CD4-positive, alpha-beta T cell (primary cell): ENCODE measurements at regions not wholly inside any gene's neighbourhood (a gene's known extent, or its start where the extent isn't known, plus 50 kb on each side); places are given as distances from the start of the nearest gene placed in this dataset.

Source experiments
- ATAC-seq: fragments of 200-7000 bp; cut with Tn5 transposase; one replicate; pipeline ENCODE4 v1.10.0; 2022; ENCODE audit warnings: mild to moderate bottlenecking; ENCODE audit not compliant: poor library complexity
- CTCF ChIA-PET: fragments of 350-600 bp; sonication (Branson Sonifier 250); formaldehyde crosslinking; loops from one replicate; lab custom pipeline; 2021; ENCODE audit warnings: antibody characterized with exemption, inconsistent platforms; lab: Charles Lee
- POLR2A ChIA-PET: fragments of 350-600 bp; sonication (Branson Sonifier 250); formaldehyde crosslinking; loops from one replicate; lab custom pipeline; 2021; ENCODE audit warnings: antibody characterized with exemption, inconsistent platforms; lab: Charles Lee
- DNase-seq, 14 experiments: peaks; one replicate each; pipeline ENCODE4 v3.0.0-alpha.2; 2013 to 2020; ENCODE audit warnings: mixed read lengths in 2 of 14
- H3K27ac ChIP-seq, 2 donors: one replicate each; pipeline versions ENCODE4 v1.5.1 to v1.7.0; 2013; ENCODE audit warnings: low read length in 2 of 2, low read depth in 1 of 2, mild to moderate bottlenecking in 1 of 2
- H3K27me3 ChIP-seq, 2 experiments: 1 replicate in 1 of 2; 2 replicates in 1 of 2; pipeline versions ENCODE4 v1.6.1 to v1.7.0; 2013; ENCODE audit warnings: low read length in 2 of 2, control low read depth in 1 of 2, mild to moderate bottlenecking in 1 of 2, moderate library complexity in 1 of 2; ENCODE audit not compliant: insufficient read depth in 2 of 2, control insufficient read depth in 1 of 2
- H3K36me3 ChIP-seq: one replicate; pipeline ENCODE4 v1.6.1; 2013; ENCODE audit warnings: low read length, control low read depth; ENCODE audit not compliant: insufficient read depth
- H3K4me1 ChIP-seq: one replicate; pipeline ENCODE4 v1.6.1; 2013; ENCODE audit warnings: low read length, control low read depth; ENCODE audit not compliant: insufficient read depth
- H3K4me3 ChIP-seq: one replicate; pipeline ENCODE4 v1.5.1; 2013; ENCODE audit warnings: mild to moderate bottlenecking, low read length, moderate library complexity
- H3K9me3 ChIP-seq, 2 experiments: 1 replicate in 1 of 2; 2 replicates in 1 of 2; pipeline versions ENCODE4 v1.6.1 to v1.7.0; 2013; ENCODE audit warnings: low read length in 2 of 2, mild to moderate bottlenecking in 2 of 2, control low read depth in 1 of 2, moderate library complexity in 1 of 2; ENCODE audit not compliant: control insufficient read depth in 1 of 2, insufficient read depth in 1 of 2
- H3K27ac Mint-ChIP-seq: one replicate; pipeline ENCODE4 v1.8.0; 2020; ENCODE audit warnings: mixed read lengths
- H3K27me3 Mint-ChIP-seq: one replicate; pipeline ENCODE4 v1.8.0; 2021; ENCODE audit warnings: mixed read lengths
- H3K36me3 Mint-ChIP-seq: one replicate; pipeline ENCODE4 v1.8.0; 2021; ENCODE audit warnings: low read depth, mixed read lengths
- H3K4me1 Mint-ChIP-seq: one replicate; pipeline ENCODE4 v1.8.0; 2021; ENCODE audit warnings: low read depth, mixed read lengths
- H3K4me3 Mint-ChIP-seq: one replicate; pipeline ENCODE4 v1.8.0; 2020; ENCODE audit warnings: mild to moderate bottlenecking, mixed read lengths
- H3K9me3 Mint-ChIP-seq: one replicate; pipeline ENCODE4 v1.8.0; 2020; ENCODE audit warnings: mixed read lengths
- CTCF ChIP-seq: fragments of 200-600 bp; IDR thresholded peaks from one replicate; pipeline ENCODE4 v1.8.0; 2022; ENCODE audit warnings: antibody characterized with exemption, mild to moderate bottlenecking
- intact Hi-C, 2 experiments: fragments of 100-400 bp; cut with DNase I in 1 of 2; cut with micrococcal nuclease in 1 of 2; formaldehyde crosslinking; loops; one replicate each; pipeline versions ENCODE4 v1.15.1 to v1.9.0; 2023 to 2025; cut with DNase I, micrococcal nuclease

DNA sequence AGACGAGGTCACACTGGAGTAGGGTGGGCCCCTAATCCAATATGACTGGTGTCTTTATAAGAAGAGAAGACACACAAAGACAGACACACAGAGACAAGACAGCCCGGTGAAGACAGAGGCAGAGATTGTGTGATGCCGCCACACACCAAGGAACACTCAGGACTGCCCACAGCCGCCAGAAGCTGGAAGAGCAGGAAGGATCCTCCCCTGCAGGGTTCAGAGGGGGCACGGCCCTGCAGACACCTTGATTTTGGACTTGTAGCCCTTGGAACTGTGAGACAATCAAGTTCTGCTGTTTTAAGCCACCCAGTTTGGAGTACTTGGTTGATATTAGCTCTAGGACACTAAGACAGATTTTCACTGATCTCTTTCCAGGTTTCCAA, 72.1 kb upstream of the NANOS1 start:
- DNase-seq = no peak
- no peaks in the 10 kb centered on the region for H3K4me1 ChIP-seq
- Mint-ChIP-seq H3K27me3 (peaks cover 19% of the 10 kb centered on the region), H3K4me1 (no peaks in the 10 kb centered on the region), H3K4me3 (no peak overlapping the region), H3K9me3 (no peaks in the 10 kb centered on the region), H3K36me3 (no peaks in the 10 kb centered on the region), H3K27ac (no peak overlapping the region)
- TF ChIP-seq CTCF = no peak
- CTCF ChIA-PET = no interaction called here
- no peaks in the 10 kb centered on the region for H3K27me3 ChIP-seq
- intact Hi-C loops = no loop called here
- no peak overlapping the region for H3K27ac ChIP-seq
- no peaks in the 10 kb centered on the region for H3K36me3 ChIP-seq
- ATAC-seq = no peak
- POLR2A ChIA-PET = no interaction called here
- H3K4me3 ChIP-seq = no peak overlapping the region
- no peaks in the 10 kb centered on the region for H3K9me3 ChIP-seq

DNA sequence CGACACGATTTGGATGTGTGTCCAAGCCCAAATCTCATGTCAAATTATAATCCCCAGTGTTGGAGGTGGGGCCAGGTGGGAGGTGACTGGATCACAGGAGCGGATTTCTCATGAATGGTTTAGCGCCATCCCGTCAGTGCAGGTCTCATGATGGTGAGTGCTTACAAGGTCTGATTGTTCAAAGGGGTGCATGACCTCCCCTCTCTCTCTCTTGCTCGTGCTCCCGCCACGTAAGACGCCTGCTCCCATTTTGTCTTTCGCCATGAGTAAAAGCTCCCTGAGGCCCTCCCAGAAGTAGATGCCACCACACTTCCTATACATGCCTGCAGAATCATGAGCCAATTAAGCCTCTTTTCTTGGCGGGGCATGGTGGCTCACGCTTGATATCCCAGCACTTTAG, 71.5 kb upstream of the NANOS1 start:
- ATAC-seq (no peak), DNase-seq (no peak)
- no peaks in the 10 kb centered on the region for H3K36me3 Mint-ChIP-seq
- no peaks in the 10 kb centered on the region for H3K9me3 Mint-ChIP-seq
- Histone ChIP-seq H3K27ac (no peak overlapping the region), H3K36me3 (no peaks in the 10 kb centered on the region), H3K9me3 (no peaks in the 10 kb centered on the region), H3K4me3 (no peak overlapping the region), H3K27me3 (no peaks in the 10 kb centered on the region), H3K4me1 (no peaks in the 10 kb centered on the region)
- no peaks in the 10 kb centered on the region for H3K4me1 Mint-ChIP-seq
- intact Hi-C loops = no loop called here
- CTCF ChIA-PET = no interaction called here
- H3K4me3 Mint-ChIP-seq = no peak overlapping the region
- POLR2A ChIA-PET = no interaction called here
- TF ChIP-seq CTCF = no peak
- no peak overlapping the region for H3K27ac Mint-ChIP-seq
- peaks cover 21% of the 10 kb centered on the region for H3K27me3 Mint-ChIP-seq

GRCh38 chr10:118958559-118958958, 71.0 kb upstream of the NANOS1 start:
- Histone ChIP-seq H3K36me3 (no peaks in the 10 kb centered on the region), H3K27ac (no peak overlapping the region), H3K4me1 (no peaks in the 10 kb centered on the region), H3K9me3 (no peaks in the 10 kb centered on the region), H3K4me3 (no peak overlapping the region), H3K27me3 (no peaks in the 10 kb centered on the region)
- ATAC-seq (no peak), DNase-seq (no peak)
- ChIA-PET POLR2A (no interaction called here), CTCF (no interaction called here)
- Mint-ChIP-seq H3K36me3 (no peaks in the 10 kb centered on the region), H3K4me3 (no peak overlapping the region), H3K9me3 (no peaks in the 10 kb centered on the region), H3K27me3 (peaks cover 20% of the 10 kb centered on the region), H3K27ac (no peak overlapping the region), H3K4me1 (no peaks in the 10 kb centered on the region)
- TF ChIP-seq CTCF = no peak
- intact Hi-C loops = no loop called here
